Mucosa of descending colon (tissue), 3 donors: ENCODE measurements at regions not wholly inside any gene's neighbourhood (a gene's known extent, or its start where the extent isn't known, plus 50 kb on each side); places are given as distances from the start of the nearest gene placed in this dataset.

Source experiments
- ATAC-seq: fragments of 200-7000 bp; cut with Tn5 transposase; one replicate; pipeline ENCODE4 v1.9.1; 2020; ENCODE audit warnings: mild to moderate bottlenecking, moderate library complexity
- DNase-seq, 3 donors: peaks; one replicate each; pipeline ENCODE4 v3.0.0-alpha.2; 2020
- H3K36me3 ChIP-seq: fragments of 200-600 bp; one replicate; pipeline ENCODE4 v1.8.0; 2021; ENCODE audit warnings: low read depth, mild to moderate bottlenecking
- H3K4me1 ChIP-seq: fragments of 200-600 bp; one replicate; pipeline ENCODE4 v1.8.0; 2021; ENCODE audit warnings: low read depth, mild to moderate bottlenecking
- H3K4me3 ChIP-seq: fragments of 200-600 bp; one replicate; pipeline ENCODE4 v1.8.0; 2021; ENCODE audit warnings: mild to moderate bottlenecking
- H3K9me3 ChIP-seq: fragments of 200-600 bp; one replicate; pipeline ENCODE4 v1.8.0; 2021; ENCODE audit warnings: mild to moderate bottlenecking
- CTCF ChIP-seq: fragments of 200-600 bp; IDR thresholded peaks from one replicate; pipeline ENCODE4 v1.8.0; 2022; ENCODE audit warnings: antibody characterized with exemption, mild to moderate bottlenecking
- intact Hi-C, 2 donors: fragments of 100-400 bp; cut with DNase I in 1 of 2; cut with micrococcal nuclease in 1 of 2; formaldehyde crosslinking; loops; one replicate each; pipeline versions ENCODE4 v1.11.0 to v1.11.1; 2022; cut with DNase I, micrococcal nuclease
- donor health status: DM: no; HTN: no; CAD: no; lungs with moderate emphysema.
- donor health status: DM: no; HTN: no; CAD: no.
- donor health status: DM: no; HTN: yes; CAD: no.

- intact Hi-C loops = no loop called here
- H3K4me3 ChIP-seq = no peak overlapping the region
- DNase-seq (no peak), ATAC-seq (no peak)
- H3K9me3 ChIP-seq = peaks cover 48% of the 10 kb centered on the region
- no peaks in the 10 kb centered on the region for H3K4me1 ChIP-seq
- no peaks in the 10 kb centered on the region for H3K36me3 ChIP-seq
- no peak for TF ChIP-seq CTCF
These were observed 163.7 kb downstream of the FGF10 start for GRCh38 chr5:44225231-44226160.

GRCh38 chr5:44199408-44199807, 189.8 kb downstream of the FGF10 start:
- Histone ChIP-seq H3K9me3 (peaks cover 68% of the 10 kb centered on the region), H3K4me1 (no peaks in the 10 kb centered on the region), H3K36me3 (no peaks in the 10 kb centered on the region), H3K4me3 (no peak overlapping the region)
- DNase-seq (no peak), ATAC-seq (no peak)
- intact Hi-C loops = no loop called here
- no peak for TF ChIP-seq CTCF

- intact Hi-C loops = loop anchor here in 1 of 2 donors (10.0 kb wide), 1 partner anchor 844 kb away; no protein-coding TSS in a partner anchor
- H3K4me1 ChIP-seq = no peaks in the 10 kb centered on the region
- no peak for ATAC-seq
- H3K9me3 ChIP-seq = peaks cover 44% of the 10 kb centered on the region
- H3K36me3 ChIP-seq = no peaks in the 10 kb centered on the region
- H3K4me3 ChIP-seq = no peak overlapping the region
- no peak for DNase-seq
- TF ChIP-seq CTCF = no peak
These were observed 200.0 kb downstream of the FGF10 start for GRCh38 chr5:44189255-44189654.

- peaks cover 51% of the 10 kb centered on the region for H3K9me3 ChIP-seq
- H3K36me3 ChIP-seq = no peaks in the 10 kb centered on the region
- H3K4me1 ChIP-seq = no peaks in the 10 kb centered on the region
- DNase-seq (no peak), ATAC-seq (no peak)
- intact Hi-C loops = loop anchor here in 1 of 2 donors (10.0 kb wide), 1 partner anchor 843 kb away; no protein-coding TSS in a partner anchor
- TF ChIP-seq CTCF = no peak
- no peak overlapping the region for H3K4me3 ChIP-seq
These were observed 201.2 kb downstream of the FGF10 start for GRCh38 chr5:44187973-44188372.

GRCh38 chr5:44183753-44184152, 205.5 kb downstream of the FGF10 start:
- ATAC-seq (no peak), DNase-seq (no peak)
- no peak overlapping the region for H3K4me3 ChIP-seq
- H3K9me3 ChIP-seq = peaks cover 27% of the 10 kb centered on the region
- no peak for TF ChIP-seq CTCF
- intact Hi-C loops = loop anchor here in 1 of 2 donors (10.0 kb wide), 1 partner anchor 839 kb away; no protein-coding TSS in a partner anchor
- no peaks in the 10 kb centered on the region for H3K4me1 ChIP-seq
- no peaks in the 10 kb centered on the region for H3K36me3 ChIP-seq
